ENCODE measurements at regions not wholly inside any gene's neighbourhood (a gene's known extent, or its start where the extent isn't known, plus 50 kb on each side); places are given as distances from the start of the nearest gene placed in this dataset.

DNA sequence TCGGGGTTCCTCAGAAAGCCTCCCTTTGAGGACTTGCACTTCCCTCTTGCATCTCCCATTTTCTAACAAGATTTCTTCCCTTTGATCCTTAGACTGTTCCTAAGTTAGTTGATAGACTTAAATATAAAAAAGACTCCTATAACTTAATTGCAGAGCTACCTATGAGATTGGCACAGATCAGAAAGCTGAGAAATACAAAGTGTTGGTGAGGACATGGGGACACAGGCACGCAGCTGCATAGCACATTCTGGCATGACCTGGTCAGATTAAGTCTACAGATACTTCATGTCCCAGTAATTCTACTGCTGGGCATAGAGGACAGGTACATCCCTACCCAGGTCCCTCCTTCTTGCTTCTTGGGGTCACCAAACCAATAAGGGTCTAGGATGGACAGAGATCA is 141.7 kb upstream of the LHX5 start:
- TF ChIP-seq, protein P1, sequence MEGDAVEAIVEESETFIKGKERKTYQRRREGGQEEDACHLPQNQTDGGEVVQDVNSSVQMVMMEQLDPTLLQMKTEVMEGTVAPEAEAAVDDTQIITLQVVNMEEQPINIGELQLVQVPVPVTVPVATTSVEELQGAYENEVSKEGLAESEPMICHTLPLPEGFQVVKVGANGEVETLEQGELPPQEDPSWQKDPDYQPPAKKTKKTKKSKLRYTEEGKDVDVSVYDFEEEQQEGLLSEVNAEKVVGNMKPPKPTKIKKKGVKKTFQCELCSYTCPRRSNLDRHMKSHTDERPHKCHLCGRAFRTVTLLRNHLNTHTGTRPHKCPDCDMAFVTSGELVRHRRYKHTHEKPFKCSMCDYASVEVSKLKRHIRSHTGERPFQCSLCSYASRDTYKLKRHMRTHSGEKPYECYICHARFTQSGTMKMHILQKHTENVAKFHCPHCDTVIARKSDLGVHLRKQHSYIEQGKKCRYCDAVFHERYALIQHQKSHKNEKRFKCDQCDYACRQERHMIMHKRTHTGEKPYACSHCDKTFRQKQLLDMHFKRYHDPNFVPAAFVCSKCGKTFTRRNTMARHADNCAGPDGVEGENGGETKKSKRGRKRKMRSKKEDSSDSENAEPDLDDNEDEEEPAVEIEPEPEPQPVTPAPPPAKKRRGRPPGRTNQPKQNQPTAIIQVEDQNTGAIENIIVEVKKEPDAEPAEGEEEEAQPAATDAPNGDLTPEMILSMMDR (IDR thresholded peaks at IDR 0.05; ENCODE audit: low read length) = no peak
- no peak for TF ChIP-seq EZH2 (IDR thresholded peaks at IDR 0.05; ENCODE audit: borderline replicate concordance, low read length)
